ENCODE measurements at regions not wholly inside any gene's neighbourhood (a gene's known extent, or its start where the extent isn't known, plus 50 kb on each side); places are given as distances from the start of the nearest gene placed in this dataset.

- intact Hi-C loops (cut with DNase I; ENCODE audit: low total_unique reads): no loop called here
- WGBS, 2 donors: 71 to 85% methylated on average over 2 of the region's 2 CpGs
- no peak for TF ChIP-seq POLR2A (IDR thresholded peaks at IDR 0.05)
- TF ChIP-seq, protein P1, sequence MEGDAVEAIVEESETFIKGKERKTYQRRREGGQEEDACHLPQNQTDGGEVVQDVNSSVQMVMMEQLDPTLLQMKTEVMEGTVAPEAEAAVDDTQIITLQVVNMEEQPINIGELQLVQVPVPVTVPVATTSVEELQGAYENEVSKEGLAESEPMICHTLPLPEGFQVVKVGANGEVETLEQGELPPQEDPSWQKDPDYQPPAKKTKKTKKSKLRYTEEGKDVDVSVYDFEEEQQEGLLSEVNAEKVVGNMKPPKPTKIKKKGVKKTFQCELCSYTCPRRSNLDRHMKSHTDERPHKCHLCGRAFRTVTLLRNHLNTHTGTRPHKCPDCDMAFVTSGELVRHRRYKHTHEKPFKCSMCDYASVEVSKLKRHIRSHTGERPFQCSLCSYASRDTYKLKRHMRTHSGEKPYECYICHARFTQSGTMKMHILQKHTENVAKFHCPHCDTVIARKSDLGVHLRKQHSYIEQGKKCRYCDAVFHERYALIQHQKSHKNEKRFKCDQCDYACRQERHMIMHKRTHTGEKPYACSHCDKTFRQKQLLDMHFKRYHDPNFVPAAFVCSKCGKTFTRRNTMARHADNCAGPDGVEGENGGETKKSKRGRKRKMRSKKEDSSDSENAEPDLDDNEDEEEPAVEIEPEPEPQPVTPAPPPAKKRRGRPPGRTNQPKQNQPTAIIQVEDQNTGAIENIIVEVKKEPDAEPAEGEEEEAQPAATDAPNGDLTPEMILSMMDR (IDR thresholded peaks at IDR 0.05): no peak
- DNase-seq (ENCODE audit: low spot score in 2 of 2): no peak
- H3K4me3 ChIP-seq (ENCODE audit: low read depth, poor library complexity, severe bottlenecking): no peak overlapping the region
Measured at GRCh38 chr18:29074147-29074546, 897.2 kb upstream of the CDH2 start.

GRCh38 chr18:29071869-29072268 lies 894.9 kb upstream of the CDH2 start:
- WGBS, 2 donors: 52 to 66% methylated on average over 2 of the region's 2 CpGs
- intact Hi-C loops (cut with DNase I; ENCODE audit: low total_unique reads): no loop called here

GRCh38 chr18:29063346-29063745 lies 886.4 kb upstream of the CDH2 start:
- no peak overlapping the region for H3K4me3 ChIP-seq (ENCODE audit: low read depth, poor library complexity, severe bottlenecking)
- no peak for DNase-seq (ENCODE audit: low spot score in 2 of 2)
- TF ChIP-seq POLR2A (IDR thresholded peaks at IDR 0.05): no peak
- TF ChIP-seq, protein P1 (IDR thresholded peaks at IDR 0.05): no peak
- 40 to 51% methylated on average over 2 of the region's 2 CpGs for WGBS, 2 donors
- intact Hi-C loops (cut with DNase I; ENCODE audit: low total_unique reads): no loop called here

More at GRCh38 chr18:29071869-29072268, 894.9 kb upstream of the CDH2 start:
- H3K4me3 ChIP-seq (ENCODE audit: low read depth, poor library complexity, severe bottlenecking): no peak overlapping the region
- no peak for TF ChIP-seq POLR2A (IDR thresholded peaks at IDR 0.05)
- TF ChIP-seq, protein P1 (IDR thresholded peaks at IDR 0.05): no peak
- no peak for DNase-seq (ENCODE audit: low spot score in 2 of 2)

GRCh38 chr18:29062921-29063320 lies 886.0 kb upstream of the CDH2 start:
- no peak for DNase-seq (ENCODE audit: low spot score in 2 of 2)
- intact Hi-C loops (cut with DNase I; ENCODE audit: low total_unique reads): no loop called here
- TF ChIP-seq POLR2A (IDR thresholded peaks at IDR 0.05): no peak
- TF ChIP-seq, protein P1 (IDR thresholded peaks at IDR 0.05): no peak

GRCh38 chr18:29060349-29060748 lies 883.4 kb upstream of the CDH2 start:
- 59 to 65% methylated on average over 1 of the region's 1 CpG for WGBS, 2 donors
- no peak for TF ChIP-seq POLR2A (IDR thresholded peaks at IDR 0.05)
- TF ChIP-seq, protein P1 (IDR thresholded peaks at IDR 0.05): no peak
- intact Hi-C loops (cut with DNase I; ENCODE audit: low total_unique reads): no loop called here
- no peak overlapping the region for H3K4me3 ChIP-seq (ENCODE audit: low read depth, poor library complexity, severe bottlenecking)
- DNase-seq (ENCODE audit: low spot score in 2 of 2): no peak

More at GRCh38 chr18:29062921-29063320, 886.0 kb upstream of the CDH2 start:
- no peak overlapping the region for H3K4me3 ChIP-seq (ENCODE audit: low read depth, poor library complexity, severe bottlenecking)

DNA sequence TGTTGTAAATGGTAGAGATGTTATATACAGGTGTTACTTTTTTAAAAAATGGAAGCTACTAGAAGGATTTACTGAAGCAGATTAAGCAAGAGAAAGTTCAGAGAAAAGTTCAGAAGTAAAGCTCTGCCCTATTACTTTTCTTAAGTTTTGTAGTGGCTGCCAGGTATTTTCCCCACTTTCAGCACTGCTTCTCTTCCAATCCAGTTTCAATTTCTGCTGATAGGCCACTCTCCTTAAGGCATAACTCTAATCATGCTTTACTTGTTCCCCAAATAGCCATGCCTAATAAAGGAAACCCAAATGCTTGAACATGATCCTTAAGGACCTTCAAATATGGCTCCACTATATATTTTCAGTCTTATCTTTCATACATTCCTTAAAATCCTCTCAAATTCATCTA lies 880.8 kb upstream of the CDH2 start:
- H3K4me3 ChIP-seq (ENCODE audit: low read depth, poor library complexity, severe bottlenecking): no peak overlapping the region
- intact Hi-C loops (cut with DNase I; ENCODE audit: low total_unique reads): no loop called here
- no peak for TF ChIP-seq POLR2A (IDR thresholded peaks at IDR 0.05)
- TF ChIP-seq, protein P1 (IDR thresholded peaks at IDR 0.05): no peak
- no peak for DNase-seq (ENCODE audit: low spot score in 2 of 2)

Measured in lower leg skin (tissue), 4 donors.